Activated naive CD4-positive, alpha-beta T cell treated with anti-CD3 and anti-CD28 coated beads, Interleukin-2, amount 50 U/mL, for 72 hours (primary cell): ENCODE measurements at regions not wholly inside any gene's neighbourhood (a gene's known extent, or its start where the extent isn't known, plus 50 kb on each side); places are given as distances from the start of the nearest gene placed in this dataset.

Experiments used
- ATAC-seq, 2 donors: fragments of 150-1000 bp; cut with Tn5 transposase; 2 replicates each; pipeline ENCODE4 v1.10.0; 2021; ENCODE audit warnings: mild to moderate bottlenecking in 2 of 2, moderate library complexity in 2 of 2
- DNase-seq, 2 donors: peaks; one replicate each; pipeline ENCODE4 v3.0.0; 2021 to 2022; ENCODE audit warnings: low spot score in 2 of 2
- H3K27ac Mint-ChIP-seq, 2 donors: one replicate each; pipeline ENCODE4 v1.8.0; 2022; ENCODE audit warnings: mild to moderate bottlenecking in 2 of 2, mixed read lengths in 2 of 2
- H3K36me3 Mint-ChIP-seq, 2 donors: one replicate each; pipeline ENCODE4 v1.8.0; 2022; ENCODE audit warnings: mixed read lengths in 2 of 2
- H3K9me3 Mint-ChIP-seq, 2 donors: one replicate each; pipeline ENCODE4 v1.8.0; 2022; ENCODE audit warnings: mixed read lengths in 2 of 2

DNA sequence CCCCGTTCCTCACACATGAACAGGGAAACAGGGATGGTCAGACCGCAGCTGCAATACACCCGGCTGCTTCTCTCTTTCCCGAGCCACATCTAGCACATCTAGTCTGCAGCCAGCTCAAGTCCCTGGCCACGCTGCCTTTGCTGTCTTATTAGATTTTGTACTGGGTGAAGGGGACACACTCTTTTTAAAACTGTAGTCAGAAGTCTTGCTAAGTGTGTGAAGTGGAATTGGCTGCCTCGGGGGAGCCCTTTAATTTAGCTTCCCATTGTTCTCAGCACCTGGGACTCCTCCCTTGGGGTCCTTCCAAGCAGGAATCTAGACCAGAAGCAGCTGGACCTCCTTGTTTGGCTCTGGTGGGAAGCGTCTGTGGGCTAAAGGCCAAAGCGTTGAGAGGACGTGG, 420.0 kb downstream of the CTTN start:
- DNase-seq (no peak), ATAC-seq (no peak)
- no peak overlapping the region for H3K27ac Mint-ChIP-seq
- H3K36me3 Mint-ChIP-seq, result no peaks in the 10 kb centered on the region
- H3K9me3 Mint-ChIP-seq, result no peaks in the 10 kb centered on the region

DNA sequence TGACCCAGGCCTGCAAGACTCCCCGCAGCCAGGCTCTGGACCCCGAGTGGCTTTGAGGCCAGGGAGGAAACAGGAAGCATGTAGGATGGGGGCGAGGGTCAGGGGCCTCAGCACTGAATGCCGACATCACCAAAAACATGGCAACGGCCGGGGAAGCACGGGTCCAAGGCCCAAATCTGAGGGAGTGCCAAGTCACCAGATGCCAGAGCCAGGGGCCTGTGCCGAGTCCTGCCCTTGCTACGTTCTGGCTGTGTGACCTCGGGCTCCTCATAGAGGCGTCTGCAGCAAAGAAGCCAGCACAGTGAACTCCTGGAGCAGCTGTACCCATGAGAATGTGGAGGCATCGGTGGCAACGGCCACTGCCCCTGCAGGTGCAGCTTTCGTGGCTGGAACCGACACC, 420.7 kb downstream of the CTTN start:
- no peaks in the 10 kb centered on the region for H3K36me3 Mint-ChIP-seq
- no peak overlapping the region for H3K27ac Mint-ChIP-seq
- no peak for ATAC-seq
- H3K9me3 Mint-ChIP-seq, result no peaks in the 10 kb centered on the region
- DNase-seq, result no peak

DNA sequence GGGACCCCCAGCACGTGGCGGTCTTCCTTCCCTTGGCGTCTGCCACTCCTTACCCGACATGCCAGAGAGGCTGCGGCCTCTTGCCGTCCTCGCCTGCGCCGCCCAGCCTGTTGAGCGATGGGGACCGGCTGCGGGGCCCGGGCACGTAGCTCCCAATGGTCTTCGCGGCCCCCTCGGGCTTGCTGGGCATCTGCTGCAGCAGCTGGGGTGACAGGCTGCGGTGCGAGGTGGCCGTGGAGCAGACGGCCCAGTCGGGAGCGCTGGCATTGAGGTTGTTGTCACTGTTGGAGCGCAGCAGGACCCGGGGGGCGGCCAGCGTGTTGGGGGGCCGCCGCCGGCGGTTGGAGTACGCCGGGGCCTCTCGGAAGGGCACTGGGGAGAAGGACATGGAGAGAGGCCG, 422.0 kb downstream of the CTTN start:
- no peak for ATAC-seq
- no peak for DNase-seq
- Mint-ChIP-seq H3K9me3 (no peaks in the 10 kb centered on the region), H3K27ac (no peak overlapping the region), H3K36me3 (no peaks in the 10 kb centered on the region)

DNA sequence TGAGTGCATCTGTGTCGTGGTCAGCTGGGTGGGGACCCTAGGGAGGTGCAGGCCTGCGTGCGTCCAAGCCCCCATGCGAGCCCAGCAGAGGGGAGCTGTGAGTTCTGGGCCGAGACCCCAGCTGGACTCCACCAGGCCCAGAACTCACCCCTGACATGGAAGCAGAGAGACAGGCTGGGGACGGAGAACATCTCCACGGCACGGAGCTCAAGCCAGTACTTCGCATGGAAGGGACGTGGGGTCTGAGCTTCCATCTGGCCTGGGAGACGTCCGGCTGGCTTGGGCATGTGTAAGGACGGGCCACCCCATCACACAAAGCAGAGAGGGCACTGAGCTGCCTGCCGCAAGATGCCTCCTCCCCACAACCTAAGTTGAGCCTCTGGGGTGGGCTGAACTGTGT, 422.4 kb downstream of the CTTN start:
- Mint-ChIP-seq H3K9me3 (no peaks in the 10 kb centered on the region), H3K27ac (no peak overlapping the region), H3K36me3 (no peaks in the 10 kb centered on the region)
- no peak for DNase-seq
- ATAC-seq, result no peak

DNA sequence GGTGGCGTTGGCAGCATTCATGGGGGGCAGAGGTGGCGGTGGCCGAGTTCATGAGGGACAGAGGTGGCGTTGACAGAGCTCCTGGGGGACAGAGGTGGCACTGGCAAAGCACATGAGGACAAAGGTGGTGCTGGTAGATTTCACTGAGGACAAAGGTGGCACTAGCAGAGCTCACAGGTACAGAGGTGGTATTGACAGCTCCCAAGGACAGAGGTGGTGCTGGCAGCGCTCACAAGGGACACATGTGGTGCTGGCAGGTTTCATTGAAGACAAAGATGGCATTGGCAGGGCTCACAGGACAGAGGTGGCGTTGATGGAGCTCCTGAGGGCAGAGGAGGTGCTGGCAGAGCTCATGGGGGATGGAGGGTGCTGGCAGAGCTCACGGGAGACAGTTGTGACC, 425.4 kb downstream of the CTTN start:
- DNase-seq (no peak), ATAC-seq (no peak)
- Mint-ChIP-seq H3K36me3 (no peaks in the 10 kb centered on the region), H3K27ac (no peak overlapping the region), H3K9me3 (no peaks in the 10 kb centered on the region)

DNA sequence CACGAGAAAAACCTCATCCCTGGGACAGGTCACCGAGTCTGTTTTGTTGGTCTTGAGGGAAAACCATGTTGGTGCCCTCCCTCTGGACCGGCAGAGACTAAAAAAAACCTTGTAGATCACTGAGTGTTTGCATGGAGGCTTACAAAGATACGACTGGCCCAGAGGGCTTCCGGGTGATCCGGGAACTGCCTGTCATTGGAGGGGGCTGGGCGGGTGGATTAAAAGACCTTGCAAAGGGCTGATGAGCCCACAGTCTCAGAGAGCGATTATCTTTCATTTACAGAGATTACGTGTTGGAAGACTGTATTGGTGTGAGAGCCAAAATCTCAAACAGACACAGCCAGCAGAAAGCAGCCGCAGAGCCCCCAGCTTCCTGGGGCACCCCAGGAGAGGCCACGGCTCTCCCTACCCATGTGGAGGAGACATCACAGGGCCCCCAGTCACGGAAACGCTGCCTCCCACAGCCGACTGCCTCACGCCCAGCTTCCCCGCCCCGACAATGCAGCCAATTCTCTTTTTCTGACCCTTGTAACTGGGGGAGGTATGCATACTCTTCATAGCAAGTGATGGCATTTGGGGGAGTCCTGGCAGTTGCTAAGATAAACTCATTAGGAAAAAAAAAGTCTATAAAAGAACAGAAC, 426.4 kb downstream of the CTTN start:
- no peak for DNase-seq
- Mint-ChIP-seq H3K36me3 (no peaks in the 10 kb centered on the region), H3K9me3 (no peaks in the 10 kb centered on the region), H3K27ac (no peak overlapping the region)
- peak in 1 of 2 donors; percentile 22 for ATAC-seq

DNA sequence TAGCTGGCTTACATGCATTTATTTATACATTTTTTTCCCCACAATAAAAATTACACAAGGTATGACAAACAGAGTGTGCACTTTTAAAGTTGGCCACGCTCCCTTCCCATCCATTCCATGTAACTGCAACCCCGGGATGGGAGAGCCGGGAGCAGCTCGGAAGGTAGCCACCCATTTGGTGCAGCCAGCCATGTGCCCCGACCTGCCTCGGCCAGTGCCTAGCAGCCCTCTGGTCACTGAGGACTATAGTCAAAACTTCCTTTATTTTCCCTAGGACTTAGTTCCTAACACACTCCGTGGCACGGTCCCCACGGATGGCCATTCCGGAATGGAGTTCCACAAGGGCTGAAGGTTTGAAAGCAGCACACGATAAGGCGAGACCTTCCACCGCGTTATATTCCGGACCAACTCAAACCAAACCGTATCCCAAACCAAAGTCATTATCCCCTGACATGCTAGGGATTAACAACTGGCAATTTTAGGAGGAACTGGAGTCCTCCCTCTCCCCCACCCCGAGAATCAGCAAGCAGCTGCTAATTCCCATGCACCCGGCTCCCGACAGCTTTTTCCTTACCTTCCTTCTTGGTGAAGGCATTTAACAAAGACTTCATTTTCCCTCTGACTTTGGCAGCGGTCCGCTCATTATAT, 426.4 kb downstream of the SHANK2 start:
- no peaks in the 10 kb centered on the region for H3K36me3 Mint-ChIP-seq
- no peak overlapping the region for H3K27ac Mint-ChIP-seq
- H3K9me3 Mint-ChIP-seq, result no peaks in the 10 kb centered on the region
- ATAC-seq (no peak), DNase-seq (no peak)

DNA sequence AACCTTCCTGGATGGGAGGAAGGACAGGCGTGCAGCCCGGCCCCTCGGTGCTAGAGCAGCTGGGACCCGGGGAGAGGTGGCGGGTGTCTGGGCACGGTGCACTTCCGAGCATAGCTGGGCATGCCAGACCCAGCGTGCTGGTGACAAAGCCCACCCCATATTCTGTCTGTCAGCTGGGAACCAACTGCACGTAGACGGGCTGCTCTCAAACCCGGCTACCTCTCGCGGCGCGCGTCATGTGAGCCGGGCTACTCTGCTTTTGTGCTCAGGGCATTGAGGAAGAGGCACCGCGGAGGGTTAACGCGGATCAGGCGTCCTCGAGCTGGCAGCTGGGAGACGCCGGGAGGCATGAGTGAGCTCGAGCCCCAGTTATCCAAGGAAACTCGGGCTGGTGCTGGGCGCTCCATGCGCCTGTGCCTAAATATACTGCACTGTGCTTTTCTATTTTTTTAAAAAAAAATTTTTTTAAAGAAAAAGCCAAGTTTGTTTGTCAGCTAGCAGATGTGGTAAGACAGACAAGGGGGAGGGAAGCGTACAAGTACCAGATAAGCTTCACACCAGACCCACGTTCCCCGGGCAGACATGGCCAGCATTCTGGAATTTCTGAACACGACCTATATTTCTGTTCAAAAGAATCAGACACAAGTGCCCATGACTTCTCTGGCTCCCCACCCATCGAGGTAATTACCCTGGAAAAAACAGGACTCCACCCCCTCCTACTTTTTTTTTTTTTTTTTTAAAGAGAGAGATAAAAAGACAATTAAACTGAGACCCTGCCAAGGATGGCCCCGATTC, 425.6 kb downstream of the SHANK2 start:
- DNase-seq (no peak), ATAC-seq (no peak)
- H3K9me3 Mint-ChIP-seq, result no peaks in the 10 kb centered on the region
- no peaks in the 10 kb centered on the region for H3K36me3 Mint-ChIP-seq
- H3K27ac Mint-ChIP-seq, result no peak overlapping the region

DNA sequence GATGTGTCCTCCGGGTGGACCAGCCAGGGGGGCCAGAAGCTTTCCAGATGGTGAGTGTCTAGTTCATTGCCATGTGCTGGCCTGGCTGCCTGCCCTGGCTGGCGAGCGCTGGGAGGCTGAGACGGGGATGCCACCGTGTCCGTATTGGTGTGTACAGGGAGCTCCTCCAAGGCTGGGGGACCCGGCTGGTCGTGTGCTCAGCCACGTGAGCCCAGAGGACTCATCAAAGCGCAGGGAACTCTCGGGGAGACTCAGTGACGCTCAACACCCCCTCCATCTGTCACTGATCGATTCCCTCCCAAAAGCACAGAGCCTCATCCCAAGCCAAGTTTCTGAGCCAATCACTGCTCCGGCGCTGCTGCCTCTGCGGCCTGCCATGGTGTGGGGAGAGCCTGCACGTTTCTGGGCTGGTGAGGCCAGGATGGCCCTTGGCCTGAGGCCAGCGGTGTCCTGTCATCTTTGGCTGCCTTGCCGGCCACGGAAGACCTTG, 423.7 kb downstream of the SHANK2 start:
- ATAC-seq (no peak), DNase-seq (no peak)
- no peaks in the 10 kb centered on the region for H3K9me3 Mint-ChIP-seq
- no peak overlapping the region for H3K27ac Mint-ChIP-seq
- no peaks in the 10 kb centered on the region for H3K36me3 Mint-ChIP-seq

DNA sequence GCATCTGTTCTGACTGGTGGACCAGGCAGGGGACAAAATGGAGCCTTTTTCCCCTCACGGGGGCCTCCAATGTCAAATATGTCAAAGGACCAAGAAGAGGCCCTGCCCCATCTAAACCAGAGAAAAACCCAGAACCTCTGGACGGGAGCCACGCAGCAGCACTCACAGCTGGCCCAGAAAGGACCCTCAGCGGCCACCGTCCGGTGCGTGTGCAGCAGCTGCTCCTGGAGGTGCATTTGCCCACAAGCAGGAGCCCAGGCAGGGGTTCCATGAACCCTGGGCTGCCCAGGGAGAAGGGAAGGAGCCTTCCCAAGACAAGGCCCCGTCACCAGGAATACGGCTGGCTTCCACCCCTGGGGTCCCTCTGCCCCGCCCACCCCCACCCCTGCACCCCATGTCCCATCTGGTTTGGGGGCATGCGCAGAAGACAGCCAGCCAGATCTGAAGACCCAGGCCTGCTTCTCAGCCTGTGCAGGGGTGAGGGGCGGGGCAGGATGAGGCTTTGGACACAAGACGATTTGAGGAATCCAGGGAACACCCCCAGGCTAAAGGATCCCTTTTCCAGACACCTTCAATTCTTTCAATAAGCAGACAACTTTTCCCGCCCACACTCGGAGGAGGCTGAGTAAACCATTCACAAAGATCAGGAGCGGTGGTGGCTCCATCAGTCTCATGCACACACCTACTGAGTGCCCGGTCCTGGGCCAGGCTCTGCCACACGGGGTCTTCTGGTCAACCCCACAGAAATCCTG, 423.1 kb downstream of the SHANK2 start:
- ATAC-seq (no peak), DNase-seq (no peak)
- Mint-ChIP-seq H3K9me3 (no peaks in the 10 kb centered on the region), H3K27ac (no peak overlapping the region), H3K36me3 (no peaks in the 10 kb centered on the region)

DNA sequence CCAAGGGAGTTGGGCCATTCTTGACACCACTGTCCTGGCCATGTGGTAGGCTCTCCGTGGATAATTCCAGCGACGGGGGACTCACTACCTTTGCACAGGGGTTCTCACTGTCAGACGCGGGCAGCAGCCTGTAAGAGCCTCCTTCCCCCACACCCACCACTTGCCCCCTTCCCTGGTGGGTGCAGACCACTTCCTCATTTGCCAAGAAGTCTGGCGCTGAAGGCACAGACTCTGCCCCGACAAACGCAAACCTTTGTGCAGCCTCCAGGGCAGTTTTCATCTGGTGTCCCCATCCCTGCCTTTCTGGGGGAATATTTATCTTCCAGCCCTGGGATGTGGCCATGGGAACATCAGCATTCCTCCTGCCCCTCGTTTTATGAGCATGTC, 422.5 kb downstream of the SHANK2 start:
- ATAC-seq, result no peak
- Mint-ChIP-seq H3K9me3 (no peaks in the 10 kb centered on the region), H3K36me3 (no peaks in the 10 kb centered on the region), H3K27ac (no peak overlapping the region)
- DNase-seq, result no peak

DNA sequence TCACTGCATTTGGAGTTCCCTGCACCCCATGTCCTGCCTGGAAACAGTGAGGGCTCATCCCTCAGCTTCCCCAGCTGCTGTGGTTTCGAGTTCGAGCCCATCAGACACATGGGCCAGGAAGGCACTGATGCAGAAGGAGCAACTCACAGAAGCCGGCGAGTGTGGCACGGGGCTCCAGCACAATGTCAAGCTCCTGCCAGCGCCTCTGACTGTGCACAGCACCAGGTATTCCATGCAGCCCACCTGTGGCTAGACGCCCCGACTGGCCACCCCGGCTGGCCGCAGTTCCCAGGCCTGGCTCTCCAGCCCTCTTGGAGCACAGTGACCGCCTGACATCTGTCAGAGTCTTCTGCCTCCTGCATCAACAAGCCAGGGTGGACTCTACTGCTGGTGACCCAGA, 419.4 kb downstream of the SHANK2 start:
- Mint-ChIP-seq H3K36me3 (no peaks in the 10 kb centered on the region), H3K27ac (no peak overlapping the region), H3K9me3 (peaks cover under 1 to 5% of the 10 kb centered on the region in 2 donors)
- DNase-seq (no peak), ATAC-seq (no peak)

DNA sequence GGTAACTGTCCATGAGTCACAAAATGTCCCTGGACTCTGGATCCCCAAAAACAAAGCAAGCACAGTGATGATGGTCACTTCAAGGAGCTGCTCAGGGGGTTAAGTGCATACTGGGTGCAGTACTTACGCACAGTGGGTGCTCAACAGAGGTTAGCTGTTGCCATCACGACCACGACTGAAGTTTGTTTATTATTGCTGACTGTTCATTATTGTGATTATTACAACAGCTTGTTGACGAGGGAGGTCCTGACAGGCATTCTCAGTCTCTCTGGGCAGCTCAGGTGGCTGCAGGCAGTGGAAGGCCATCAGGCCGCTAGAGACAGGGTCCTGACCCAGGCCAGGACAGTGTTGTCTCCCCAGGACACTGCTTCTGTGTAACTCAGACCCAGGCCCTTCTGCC, 418.8 kb downstream of the SHANK2 start:
- H3K36me3 Mint-ChIP-seq, result no peaks in the 10 kb centered on the region
- no peak overlapping the region for H3K27ac Mint-ChIP-seq
- H3K9me3 Mint-ChIP-seq, result peaks cover 6 to 10% of the 10 kb centered on the region in 2 donors
- DNase-seq (no peak), ATAC-seq (no peak)

DNA sequence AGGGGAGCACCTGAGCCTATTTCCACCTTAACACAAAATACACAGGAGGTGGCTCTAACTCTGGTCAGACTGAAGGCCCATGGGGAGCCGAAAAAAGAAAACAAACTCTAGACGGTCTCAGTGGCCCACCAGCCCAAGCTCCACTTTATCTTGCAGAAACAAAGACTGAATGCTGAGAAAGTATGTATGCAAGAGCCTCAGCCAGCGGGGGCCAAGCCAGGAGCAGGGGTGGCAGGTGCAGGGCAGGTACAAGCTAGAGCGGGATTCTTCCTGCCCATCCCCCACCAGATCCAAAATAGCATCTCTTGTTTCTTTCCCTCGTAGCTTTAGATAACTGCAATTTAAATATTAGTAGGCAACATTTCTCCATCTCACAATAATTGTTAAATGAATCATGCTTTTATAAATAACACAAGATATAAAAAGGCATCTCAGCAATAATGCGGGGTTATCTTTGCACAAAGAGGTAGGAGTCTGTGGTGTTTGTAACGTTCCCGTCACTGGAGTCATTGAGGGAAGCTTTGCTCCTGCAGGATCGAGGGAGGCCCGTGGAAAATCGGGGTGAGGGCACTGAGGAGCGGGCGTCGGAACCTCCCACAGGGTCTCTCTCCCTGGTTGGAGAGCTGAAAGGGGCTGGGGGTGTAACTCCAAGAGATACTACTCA, 418.0 kb downstream of the SHANK2 start:
- no peak for ATAC-seq
- no peak for DNase-seq
- peaks cover 8 to 13% of the 10 kb centered on the region in 2 donors for H3K9me3 Mint-ChIP-seq
- H3K36me3 Mint-ChIP-seq, result no peaks in the 10 kb centered on the region
- H3K27ac Mint-ChIP-seq, result no peak overlapping the region

DNA sequence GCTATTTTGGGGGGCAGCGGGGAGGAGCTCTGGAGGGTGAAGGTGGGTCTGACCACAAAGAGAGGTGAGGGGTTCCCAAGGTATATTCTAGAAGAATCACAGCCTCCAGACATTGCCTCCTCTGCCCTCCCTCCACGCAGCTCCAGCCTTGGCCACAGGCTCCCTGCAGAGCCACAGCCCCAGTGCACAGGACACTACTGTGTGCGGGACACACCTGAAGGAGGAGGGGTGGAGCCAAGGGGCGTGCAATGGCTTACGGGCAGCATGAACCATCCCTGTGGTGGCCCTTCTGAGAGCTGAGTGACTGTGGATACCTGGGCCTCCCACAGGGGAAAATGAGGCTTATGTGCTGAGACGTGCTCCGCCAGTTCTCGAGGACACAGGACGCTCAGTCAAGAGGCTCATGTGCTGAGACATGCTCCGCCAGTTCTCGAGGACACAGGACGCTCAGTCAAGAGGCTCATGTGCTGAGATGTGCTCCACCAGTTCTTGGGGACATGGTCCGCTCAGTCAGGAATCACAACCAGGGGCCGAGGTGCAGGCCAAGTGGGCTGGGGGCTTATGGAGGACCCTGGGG, 417.3 kb downstream of the SHANK2 start:
- Mint-ChIP-seq H3K27ac (no peak overlapping the region), H3K9me3 (peaks cover 8 to 13% of the 10 kb centered on the region in 2 donors), H3K36me3 (no peaks in the 10 kb centered on the region)
- DNase-seq, result no peak
- no peak for ATAC-seq

DNA sequence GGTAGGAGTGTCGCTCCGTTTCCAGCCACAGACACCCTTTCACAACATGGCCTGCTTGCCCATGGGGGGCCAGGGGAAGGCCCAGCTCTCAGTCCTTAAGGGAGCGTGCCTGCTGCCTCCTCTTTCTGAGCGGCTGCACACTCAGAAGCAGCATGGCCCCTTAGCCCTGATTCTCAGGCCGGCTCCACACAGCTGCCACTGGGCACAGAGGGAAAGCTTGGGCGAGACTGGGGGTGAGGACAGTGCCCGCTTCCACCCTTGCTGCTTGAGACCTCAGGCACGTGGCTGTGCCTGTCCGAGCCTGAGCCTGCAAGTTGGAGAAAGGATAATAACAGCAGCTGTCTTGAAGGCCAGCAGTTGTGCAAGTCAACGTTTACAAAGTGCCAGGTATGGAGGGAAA, 416.3 kb downstream of the SHANK2 start:
- ATAC-seq, result no peak
- Mint-ChIP-seq H3K27ac (no peak overlapping the region), H3K9me3 (peaks cover 8 to 13% of the 10 kb centered on the region in 2 donors), H3K36me3 (no peaks in the 10 kb centered on the region)
- no peak for DNase-seq
